K562 (cell line): ENCODE measurements at regions not wholly inside any gene's neighbourhood (a gene's known extent, or its start where the extent isn't known, plus 50 kb on each side); places are given as distances from the start of the nearest gene placed in this dataset.

Experiments used
- ATAC-seq: fragments of 200-7000 bp; cut with Tn5 transposase; 3 replicates; pipeline ENCODE4 v1.9.1; 2020; ENCODE audit warnings: moderate library complexity
- BruUV-seq: library from RNA; stranded (reverse); fragments of 400-500 nt; replicated peaks from 2 replicates; lab custom pipeline; 2021; lab: Mats Ljungman, UMichigan
- CTCF ChIA-PET: fragments of 300-600 bp; formaldehyde crosslinking; extraction: SDS; loops from one replicate; lab custom pipeline; 2021; ENCODE audit warnings: low intra/inter-chr PET ratio; lab: Yijun Ruan, JAX
- POLR2A ChIA-PET: fragments of 300-600, 350-650 bp; sonication (Branson Sonifier 250); formaldehyde crosslinking; extraction: SDS; loops from one replicate; lab custom pipeline; 2021; ENCODE audit warnings: antibody characterized with exemption, inconsistent platforms; lab: Yijun Ruan, JAX
- DNase-seq, 4 experiments: peaks; one replicate each; pipeline versions ENCODE4 v3.0.0 to v3.0.0-alpha.2; 2011 to 2018; ENCODE audit warnings: low spot score in 3 of 4, mixed read lengths in 3 of 4; ENCODE audit errors: extremely low read depth in 1 of 4
- FAIRE-seq: peaks from 2 replicates; lab custom pipeline; 2011; peaks lifted over from hg19 to GRCh38; lab: Jason Lieb, UNC
- H2AFZ ChIP-seq: 2 replicates; pipeline ENCODE4 v1.6.0; 2011; ENCODE audit warnings: low read depth, low read length, control low read depth, inconsistent platforms
- H3K27ac ChIP-seq: fragments of 200-600 bp; 3 replicates; pipeline ENCODE4 v1.8.0; 2011; ENCODE audit warnings: low read depth, mild to moderate bottlenecking, control low read depth, inconsistent platforms, low read length, moderate library complexity, mixed read lengths; ENCODE audit errors: extremely low read depth
- H3K27me3 ChIP-seq, 2 experiments: fragments of 300-600 bp in 1 of 2; 2 replicates in 1 of 2; 3 replicates in 1 of 2; pipeline versions ENCODE4 v1.6.0 to v1.8.0; 2011; ENCODE audit warnings: inconsistent platforms in 2 of 2, low read length in 2 of 2, mild to moderate bottlenecking in 1 of 2, mixed read lengths in 1 of 2, moderate library complexity in 1 of 2; ENCODE audit not compliant: control insufficient read depth in 2 of 2, insufficient read depth in 2 of 2
- H3K36me3 ChIP-seq: fragments of 300-600 bp; 3 replicates; pipeline ENCODE4 v1.8.0; 2011; ENCODE audit warnings: mild to moderate bottlenecking, low read length, inconsistent platforms; ENCODE audit not compliant: control insufficient read depth, insufficient read depth
- H3K4me1 ChIP-seq, 2 experiments: fragments of 200-600 bp in 1 of 2; replicated peaks in 1 of 2; 2 replicates in 1 of 2; 3 replicates in 1 of 2; pipeline versions ENCODE4 v1.5.1 to v1.8.0; 2011; ENCODE audit warnings: inconsistent platforms in 2 of 2, low read length in 2 of 2, mild to moderate bottlenecking in 1 of 2, mixed read lengths in 1 of 2, moderate library complexity in 1 of 2; ENCODE audit not compliant: control insufficient read depth in 2 of 2, insufficient read depth in 2 of 2
- H3K4me2 ChIP-seq: 2 replicates; pipeline ENCODE4 v1.6.1; 2011; ENCODE audit warnings: low read length, control low read depth, inconsistent platforms, mixed read lengths; ENCODE audit not compliant: insufficient read depth
- H3K4me3 ChIP-seq: fragments of 200-600 bp; sonication (generic), shearing (Covaris generic); 2 replicates; pipeline ENCODE4 v1.5.1; 2016; ENCODE audit warnings: control low read depth, inconsistent platforms
- H3K79me2 ChIP-seq: fragments of 200-600 bp; 3 replicates; pipeline ENCODE4 v1.8.0; 2011; ENCODE audit warnings: low read length, inconsistent platforms; ENCODE audit not compliant: control insufficient read depth, insufficient read depth
- H3K9ac ChIP-seq, 2 experiments: 2 replicates each; pipeline versions ENCODE4 v1.6.0 to v1.6.1; 2011; ENCODE audit warnings: low read depth in 2 of 2, low read length in 2 of 2, control low read depth in 1 of 2, inconsistent platforms in 1 of 2, mild to moderate bottlenecking in 1 of 2, mixed read lengths in 1 of 2; ENCODE audit not compliant: insufficient read depth in 1 of 2
- H3K9me1 ChIP-seq: one replicate; pipeline ENCODE4 v1.6.0; 2011; ENCODE audit warnings: inconsistent platforms, mild to moderate bottlenecking, low read length, moderate library complexity; ENCODE audit not compliant: control insufficient read depth, insufficient read depth
- H3K9me3 ChIP-seq: replicated peaks from 2 replicates; pipeline ENCODE4 v1.5.1; 2011; ENCODE audit warnings: low read depth, low read length, inconsistent platforms; ENCODE audit not compliant: control insufficient read depth, insufficient read depth
- H4K20me1 ChIP-seq: replicated peaks from 2 replicates; pipeline ENCODE4 v1.6.1; 2011; ENCODE audit warnings: low read length, inconsistent platforms, mixed read lengths; ENCODE audit not compliant: control insufficient read depth, insufficient read depth
- DEAF1 ChIP-seq: fragments of 450-650 bp; formaldehyde crosslinking; IDR thresholded peaks from 2 replicates; pipeline ENCODE4 v1.4.0; 2020; ENCODE audit warnings: mild to moderate bottlenecking, moderate library complexity
- HCFC1 ChIP-seq: IDR thresholded peaks from 2 replicates; pipeline ENCODE4 v1.6.1; 2012; ENCODE audit warnings: low read depth, low read length, improper control_type of control experiment
- NR2C2 ChIP-seq, 2 experiments: fragments of 200-800 bp in 1 of 2; sonication (Bioruptor generic) in 1 of 2; sonication (generic) in 1 of 2; formaldehyde crosslinking in 1 of 2; IDR thresholded peaks; 2 replicates each; pipeline versions ENCODE4 v1.6.1 to v1.8.0; 2016 to 2022; ENCODE audit warnings: mild to moderate bottlenecking in 1 of 2, missing compliant biosample characterization in 1 of 2, missing genetic modification characterization in 1 of 2, missing genetic modification reagents in 1 of 2
- POLR2G ChIP-seq: fragments of 200-400 bp; formaldehyde crosslinking; IDR thresholded peaks from 2 replicates; pipeline ENCODE4 v1.6.1; 2017; ENCODE audit warnings: low read depth, mild to moderate bottlenecking, antibody characterized with exemption, low read length, moderate library complexity
- SIN3A ChIP-seq, 2 experiments: fragments of 150-350 bp in 1 of 2; IDR thresholded peaks; 2 replicates each; pipeline ENCODE4 v1.6.1; 2011 to 2016; ENCODE audit warnings: borderline replicate concordance in 2 of 2, low read depth in 2 of 2, low read length in 2 of 2, mild to moderate bottlenecking in 2 of 2, moderate library complexity in 2 of 2; ENCODE audit not compliant: control insufficient read depth in 1 of 2
- WGBS: fragments of 100-300 bp; shearing (Covaris generic); methylation state at CpG from one replicate; pipeline ENCODE4 v1.1.6; 2016; ENCODE audit warnings: low coverage, mixed read lengths; ENCODE audit not compliant: insufficient coverage; ENCODE audit errors: missing lambda C conversion rate; 5-methylcytosine and 5-hydroxymethylcytosine counted together
- in situ Hi-C: fragments of 300-500 bp; cut with MboI; formaldehyde crosslinking; loops from 4 replicates; pipeline ENCODE4 v1.15.0; 2018; ENCODE audit warnings: inconsistent platforms, mixed read lengths
- intact Hi-C: fragments of 100-400 bp; cut with micrococcal nuclease; formaldehyde crosslinking; loops from 2 replicates; pipeline ENCODE4 v1.14.2; 2022

GRCh38 chr20:52847731-52848359, 124.3 kb upstream of the TSHZ2 start:
- 0% methylated on average over 2 of the region's 2 CpGs for WGBS
- no peaks in the 10 kb centered on the region for H3K9me3 ChIP-seq
- 0 out of 5 replicates have a peak, but pooled peaks cover 0 to 4% of the 10 kb centered on the region in 2 experiments for H3K27me3 ChIP-seq
- FAIRE-seq (no peak), ATAC-seq (no peak), DNase-seq (no peak)
- no peak for TF ChIP-seq SIN3A (IDR thresholded peaks at IDR 0.05; ENCODE audit: borderline replicate concordance in 2 of 2, control insufficient read depth in 1 of 2, low read depth in 2 of 2, low read length in 2 of 2)
- no peak overlapping the region for H2AFZ ChIP-seq
- intact Hi-C loops (no loop called here), in situ Hi-C loops (no loop called here)
- no peak overlapping the region for H3K9ac ChIP-seq
- POLR2A ChIA-PET, result interaction anchor here (0.5 to 1.2 kb wide), 2 partner anchors 23 to 1010 kb away, joined by 3 read pairs; no protein-coding TSS in a partner anchor
- CTCF ChIA-PET, result no interaction called here
- no peak overlapping the region for H3K4me3 ChIP-seq
- no peak overlapping the region for H3K4me2 ChIP-seq
- no TSS peak for BruUV-seq
- H3K79me2 ChIP-seq, result no peaks in the 10 kb centered on the region
- no peaks in the 10 kb centered on the region for H3K36me3 ChIP-seq
- H3K4me1 ChIP-seq, result no peaks in the 10 kb centered on the region
- no peaks in the 10 kb centered on the region for H3K9me1 ChIP-seq
- H3K27ac ChIP-seq, result no peak overlapping the region
- H4K20me1 ChIP-seq, result no peaks in the 10 kb centered on the region

GRCh38 chr20:52847029-52847660, 125.0 kb upstream of the TSHZ2 start:
- POLR2A ChIA-PET, result no interaction called here
- TF ChIP-seq HCFC1 (no peak), NR2C2 (CRISPR knock-in tag; IDR thresholded peaks at IDR 0.05) (no peak), NR2C2 (tag; IDR thresholded peaks at IDR 0.05) (no peak), POLR2G (no peak), DEAF1 (no peak)
- H2AFZ ChIP-seq, result no peak overlapping the region
- no peaks in the 10 kb centered on the region for H3K4me1 ChIP-seq
- H3K27me3 ChIP-seq, result 0 out of 5 replicates have a peak, but pooled peaks cover 0 to 4% of the 10 kb centered on the region in 2 experiments
- FAIRE-seq, result no peak
- H3K9me1 ChIP-seq, result no peaks in the 10 kb centered on the region
- no peak overlapping the region for H3K4me3 ChIP-seq
- in situ Hi-C loops, result no loop called here
- H3K9me3 ChIP-seq, result no peaks in the 10 kb centered on the region
- 0% methylated on average over 4 of the region's 4 CpGs for whole genome bisulfite sequencing
- no peak for DNase-seq
- H4K20me1 ChIP-seq, result no peaks in the 10 kb centered on the region
- H3K4me2 ChIP-seq, result no peak overlapping the region
- BruUV-seq, result no TSS peak
- CTCF ChIA-PET, result no interaction called here
- H3K79me2 ChIP-seq, result no peaks in the 10 kb centered on the region
- no peaks in the 10 kb centered on the region for H3K36me3 ChIP-seq
- no peak overlapping the region for H3K9ac ChIP-seq
- ATAC-seq, result no peak
- intact Hi-C loops, result no loop called here
- no peak overlapping the region for H3K27ac ChIP-seq
